T-cell (primary cell): ENCODE measurements at regions not wholly inside any gene's neighbourhood (a gene's known extent, or its start where the extent isn't known, plus 50 kb on each side); places are given as distances from the start of the nearest gene placed in this dataset.

Experiments used
- ATAC-seq, 4 experiments: fragments of 200-7000 bp in 3 of 4; fragments of 150-1000 bp in 1 of 4; cut with Tn5 transposase; replicated peaks in 1 of 4; 1 replicate in 3 of 4; 2 replicates in 1 of 4; pipeline ENCODE4 v1.10.0; 2021; ENCODE audit warnings: moderate library complexity in 3 of 4, mild to moderate bottlenecking in 2 of 4, moderate number of reproducible peaks in 1 of 4
- CTCF ChIA-PET, 2 donors: fragments of 300-600 bp; sonication (Branson Sonifier 250); formaldehyde crosslinking; loops; one replicate each; lab custom pipeline; 2022; ENCODE audit warnings: antibody characterized with exemption in 2 of 2; lab: Charles Lee
- POLR2A ChIA-PET, 2 donors: fragments of 300-600 bp; sonication (Branson Sonifier 250); formaldehyde crosslinking; loops; one replicate each; lab custom pipeline; 2022; ENCODE audit warnings: antibody characterized with exemption in 2 of 2; lab: Charles Lee
- DNase-seq, 35 experiments: peaks; one replicate each; pipeline versions ENCODE4 v3.0.0 to v3.0.0-alpha.2; 2013 to 2023
- H3K27ac ChIP-seq: one replicate; pipeline ENCODE4 v1.5.1; 2013; ENCODE audit warnings: low read length
- H3K27me3 ChIP-seq, 2 experiments: replicated peaks in 1 of 2; 1 replicate in 1 of 2; 2 replicates in 1 of 2; pipeline versions ENCODE4 v1.6.1 to v1.7.0; 2013; ENCODE audit warnings: low read length in 1 of 2, mixed read lengths in 1 of 2; ENCODE audit not compliant: control insufficient read depth in 2 of 2, insufficient read depth in 2 of 2; ENCODE audit errors: extremely low read depth in 1 of 2
- H3K36me3 ChIP-seq, 2 donors: 1 replicate in 1 of 2; 2 replicates in 1 of 2; pipeline versions ENCODE4 v1.6.1 to v1.7.0; 2013; ENCODE audit warnings: low read length in 1 of 2; ENCODE audit not compliant: control insufficient read depth in 2 of 2, insufficient read depth in 1 of 2; ENCODE audit errors: extremely low read depth in 1 of 2
- H3K4me1 ChIP-seq, 2 experiments: 1 replicate in 1 of 2; 2 replicates in 1 of 2; pipeline versions ENCODE4 v1.6.1 to v1.7.0; 2013; ENCODE audit warnings: low read length in 2 of 2, mixed read lengths in 1 of 2; ENCODE audit not compliant: insufficient read depth in 2 of 2, control insufficient read depth in 1 of 2; ENCODE audit errors: extremely low read depth in 1 of 2
- H3K4me3 ChIP-seq, 2 donors: 1 replicate in 1 of 2; 2 replicates in 1 of 2; pipeline versions ENCODE4 v1.5.1 to v1.7.0; 2013; ENCODE audit warnings: mild to moderate bottlenecking in 2 of 2, low read length in 1 of 2, moderate library complexity in 1 of 2; ENCODE audit not compliant: control insufficient read depth in 1 of 2; ENCODE audit errors: extremely low read depth in 1 of 2
- H3K9me3 ChIP-seq: 2 replicates; pipeline ENCODE4 v1.7.0; 2013
- H3K27ac Mint-ChIP-seq, 2 donors: one replicate each; pipeline ENCODE4 v1.8.0; 2020 to 2021; ENCODE audit warnings: mild to moderate bottlenecking in 2 of 2, mixed read lengths in 2 of 2
- H3K27me3 Mint-ChIP-seq, 2 donors: one replicate each; pipeline ENCODE4 v1.8.0; 2021 to 2022; ENCODE audit warnings: mixed read lengths in 2 of 2
- H3K36me3 Mint-ChIP-seq: one replicate; pipeline ENCODE4 v1.8.0; 2021; ENCODE audit warnings: mixed read lengths
- H3K4me1 Mint-ChIP-seq, 3 donors: one replicate each; pipeline ENCODE4 v1.8.0; 2020 to 2022; ENCODE audit warnings: mixed read lengths in 3 of 3, mild to moderate bottlenecking in 1 of 3
- H3K4me3 Mint-ChIP-seq, 3 donors: one replicate each; pipeline ENCODE4 v1.8.0; 2020 to 2022; ENCODE audit warnings: mild to moderate bottlenecking in 3 of 3, mixed read lengths in 3 of 3, moderate library complexity in 3 of 3
- H3K9me3 Mint-ChIP-seq, 3 donors: one replicate each; pipeline ENCODE4 v1.8.0; 2020 to 2022; ENCODE audit warnings: mixed read lengths in 3 of 3
- WGBS: methylation state at CpG from one replicate; pipeline ENCODE4 v1.1.5; 2013; ENCODE audit warnings: missing lambda C conversion rate; ENCODE audit not compliant: insufficient coverage; 5-methylcytosine and 5-hydroxymethylcytosine counted together

- no peaks in the 10 kb centered on the region for H3K9me3 ChIP-seq
- H3K27ac ChIP-seq: no peak overlapping the region
- Mint-ChIP-seq H3K4me3 (no peak overlapping the region), H3K27ac (no peak overlapping the region), H3K27me3 (peaks cover 0 to 4% of the 10 kb centered on the region in 2 donors), H3K4me1 (no peaks in the 10 kb centered on the region), H3K9me3 (no peaks in the 10 kb centered on the region), H3K36me3 (no peaks in the 10 kb centered on the region)
- H3K4me1 ChIP-seq: no peaks in the 10 kb centered on the region
- ChIA-PET POLR2A (no interaction called here), CTCF (no interaction called here)
- H3K27me3 ChIP-seq: no peaks in the 10 kb centered on the region
- ATAC-seq: no peak
- no CpG with 5 or more reads among the region's 2 CpGs for WGBS
- DNase-seq: no peak
- H3K4me3 ChIP-seq: no peak overlapping the region
- H3K36me3 ChIP-seq: no peaks in the 10 kb centered on the region
Observed at GRCh38 chr6:160832422-160832821, 130.4 kb downstream of the PLG start.

- 87% methylated on average over 5 of the region's 13 CpGs for WGBS
- H3K9me3 ChIP-seq: no peaks in the 10 kb centered on the region
- no peaks in the 10 kb centered on the region for H3K4me1 ChIP-seq
- ChIA-PET POLR2A (no interaction called here), CTCF (no interaction called here)
- DNase-seq (no peak), ATAC-seq (no peak)
- H3K27me3 ChIP-seq: peaks cover 0 to 2% of the 10 kb centered on the region in 2 experiments
- Mint-ChIP-seq H3K4me1 (no peaks in the 10 kb centered on the region), H3K36me3 (no peaks in the 10 kb centered on the region), H3K4me3 (no peak overlapping the region), H3K27ac (no peak overlapping the region), H3K27me3 (peaks cover 0 to 6% of the 10 kb centered on the region in 2 donors), H3K9me3 (no peaks in the 10 kb centered on the region)
- no peak overlapping the region for H3K27ac ChIP-seq
- no peaks in the 10 kb centered on the region for H3K36me3 ChIP-seq
- H3K4me3 ChIP-seq: no peak overlapping the region
Observed at GRCh38 chr6:160837146-160837545, 135.1 kb downstream of the PLG start.

- H3K9me3 Mint-ChIP-seq: no peaks in the 10 kb centered on the region
- ATAC-seq (no peak), DNase-seq (no peak)
- Histone ChIP-seq H3K4me1 (no peaks in the 10 kb centered on the region), H3K36me3 (no peaks in the 10 kb centered on the region), H3K9me3 (no peaks in the 10 kb centered on the region), H3K27ac (no peak overlapping the region), H3K27me3 (no peaks in the 10 kb centered on the region), H3K4me3 (no peak overlapping the region)
- no peaks in the 10 kb centered on the region for H3K36me3 Mint-ChIP-seq
- ChIA-PET CTCF (no interaction called here), POLR2A (no interaction called here)
- H3K27ac Mint-ChIP-seq: no peak overlapping the region
- no peak overlapping the region for H3K4me3 Mint-ChIP-seq
- 29% methylated on average over 1 of the region's 5 CpGs for WGBS
- no peaks in the 10 kb centered on the region for H3K27me3 Mint-ChIP-seq
- H3K4me1 Mint-ChIP-seq: no peaks in the 10 kb centered on the region
Observed at GRCh38 chr6:160851031-160851430, 140.5 kb upstream of the MAP3K4 start.

GRCh38 chr6:160853946-160854345, 137.6 kb upstream of the MAP3K4 start:
- no peak for ATAC-seq
- 83% methylated on average over 7 of the region's 7 CpGs for WGBS

GRCh38 chr6:160858886-160859285, 132.7 kb upstream of the MAP3K4 start:
- Histone ChIP-seq H3K27me3 (peaks cover 0 to 7% of the 10 kb centered on the region in 2 experiments), H3K4me3 (no peak overlapping the region), H3K4me1 (no peaks in the 10 kb centered on the region), H3K36me3 (no peaks in the 10 kb centered on the region), H3K9me3 (no peaks in the 10 kb centered on the region), H3K27ac (no peak overlapping the region)
- ChIA-PET CTCF (no interaction called here), POLR2A (no interaction called here)
- ATAC-seq (no peak), DNase-seq (no peak)
- Mint-ChIP-seq H3K27ac (no peak overlapping the region), H3K36me3 (no peaks in the 10 kb centered on the region), H3K9me3 (no peaks in the 10 kb centered on the region), H3K4me3 (no peak overlapping the region), H3K27me3 (no peaks in the 10 kb centered on the region), H3K4me1 (no peaks in the 10 kb centered on the region)
- 100% methylated on average over 1 of the region's 3 CpGs for WGBS

More at GRCh38 chr6:160853946-160854345, 137.6 kb upstream of the MAP3K4 start:
- H3K9me3 ChIP-seq: no peaks in the 10 kb centered on the region
- Mint-ChIP-seq H3K4me1 (no peaks in the 10 kb centered on the region), H3K9me3 (no peaks in the 10 kb centered on the region), H3K4me3 (no peak overlapping the region), H3K27ac (no peak overlapping the region), H3K36me3 (no peaks in the 10 kb centered on the region), H3K27me3 (no peaks in the 10 kb centered on the region)
- H3K27ac ChIP-seq: no peak overlapping the region
- H3K27me3 ChIP-seq: no peaks in the 10 kb centered on the region
- no peaks in the 10 kb centered on the region for H3K4me1 ChIP-seq
- DNase-seq: no peak
- H3K4me3 ChIP-seq: no peak overlapping the region
- POLR2A ChIA-PET: no interaction called here
- no peaks in the 10 kb centered on the region for H3K36me3 ChIP-seq
- CTCF ChIA-PET: no interaction called here

GRCh38 chr6:160859822-160860221, 131.7 kb upstream of the MAP3K4 start:
- Mint-ChIP-seq H3K27ac (no peak overlapping the region), H3K9me3 (no peaks in the 10 kb centered on the region), H3K4me1 (no peaks in the 10 kb centered on the region), H3K36me3 (no peaks in the 10 kb centered on the region), H3K27me3 (no peaks in the 10 kb centered on the region), H3K4me3 (no peak overlapping the region)
- DNase-seq: no peak
- Histone ChIP-seq H3K4me3 (no peak overlapping the region), H3K36me3 (no peaks in the 10 kb centered on the region), H3K4me1 (no peaks in the 10 kb centered on the region), H3K27me3 (peaks cover 0 to 8% of the 10 kb centered on the region in 2 experiments), H3K27ac (no peak overlapping the region), H3K9me3 (no peaks in the 10 kb centered on the region)
- POLR2A ChIA-PET: interaction anchor here in 1 of 2 donors (0.5 kb wide), 1 partner anchor 413 kb away, joined by 8 read pairs; no protein-coding TSS in a partner anchor
- ATAC-seq: no peak
- CTCF ChIA-PET: no interaction called here
- 58% methylated on average over 7 of the region's 9 CpGs for WGBS

- ATAC-seq (no peak), DNase-seq (no peak)
- H3K9me3 ChIP-seq: no peaks in the 10 kb centered on the region
- no peaks in the 10 kb centered on the region for H3K36me3 ChIP-seq
- ChIA-PET POLR2A (no interaction called here), CTCF (interaction anchor here in 1 of 2 donors (0.6 kb wide), 1 partner anchor 119 kb away, joined by 3 read pairs; no protein-coding TSS in a partner anchor)
- Mint-ChIP-seq H3K4me1 (no peaks in the 10 kb centered on the region), H3K27me3 (peaks cover 0 to 4% of the 10 kb centered on the region in 2 donors), H3K27ac (no peak overlapping the region), H3K9me3 (no peaks in the 10 kb centered on the region), H3K36me3 (no peaks in the 10 kb centered on the region), H3K4me3 (no peak overlapping the region)
- no peak overlapping the region for H3K4me3 ChIP-seq
- 33% methylated on average over 1 of the region's 4 CpGs for WGBS
- no peak overlapping the region for H3K27ac ChIP-seq
- H3K27me3 ChIP-seq: peaks cover 0 to 8% of the 10 kb centered on the region in 2 experiments
- H3K4me1 ChIP-seq: no peaks in the 10 kb centered on the region
Observed at GRCh38 chr6:160861824-160862223, 129.7 kb upstream of the MAP3K4 start.
